A673 (cell line): ENCODE measurements at regions not wholly inside any gene's neighbourhood (a gene's known extent, or its start where the extent isn't known, plus 50 kb on each side); places are given as distances from the start of the nearest gene placed in this dataset.
A peak's percentile ranks its signal among the peaks of the same experiment; 100 is the strongest.

Experiments used
- BruUV-seq: library from RNA; stranded (reverse); fragments of 400-500 nt; replicated peaks from 2 replicates; lab custom pipeline; 2021; lab: Mats Ljungman, UMichigan
- CTCF ChIA-PET: fragments of 300-600 bp; sonication (Branson Sonifier 250); formaldehyde crosslinking; loops from one replicate; lab custom pipeline; 2022; ENCODE audit warnings: antibody characterized with exemption; lab: Charles Lee
- POLR2A ChIA-PET: fragments of 300-600 bp; sonication (Branson Sonifier 250); formaldehyde crosslinking; loops from one replicate; lab custom pipeline; 2022; ENCODE audit warnings: antibody characterized with exemption; ENCODE audit not compliant: low non-redundant PET; lab: Charles Lee
- DNase-seq: peaks from one replicate; pipeline ENCODE4 v3.0.0-alpha.2; 2015; ENCODE audit warnings: low spot score
- H3K27ac ChIP-seq: fragments of 200-600 bp; sonication (generic); 2 replicates; pipeline ENCODE4 v1.5.1; 2016; ENCODE audit warnings: mixed run types, low read depth, mild to moderate bottlenecking, mixed read lengths, antibody characterized with exemption, low read length; ENCODE audit not compliant: poor library complexity, severe bottlenecking
- H3K27me3 ChIP-seq: fragments of 200-600 bp; sonication (generic); replicated peaks from 2 replicates; pipeline ENCODE4 v1.6.1; 2017; ENCODE audit warnings: mixed run types, low read depth, mild to moderate bottlenecking, mixed read lengths, antibody characterized with exemption, low read length; ENCODE audit not compliant: insufficient read depth, poor library complexity
- H3K36me3 ChIP-seq: fragments of 200-600 bp; sonication (generic); 2 replicates; pipeline ENCODE4 v1.6.1; 2016; ENCODE audit warnings: mixed run types, mild to moderate bottlenecking, mixed read lengths, antibody characterized with exemption, low read length; ENCODE audit not compliant: insufficient read depth, poor library complexity, severe bottlenecking
- H3K4me1 ChIP-seq: fragments of 200-600 bp; sonication (generic); 2 replicates; pipeline ENCODE4 v1.6.1; 2017; ENCODE audit warnings: mixed run types, mild to moderate bottlenecking, mixed read lengths, antibody characterized with exemption, low read length; ENCODE audit not compliant: insufficient read depth, poor library complexity, severe bottlenecking
- H3K4me3 ChIP-seq: fragments of 200-600 bp; sonication (generic); 2 replicates; pipeline ENCODE4 v1.5.1; 2016; ENCODE audit warnings: low read depth, mixed run types, mild to moderate bottlenecking, mixed read lengths, low read length; ENCODE audit not compliant: poor library complexity, severe bottlenecking
- H3K9me3 ChIP-seq: fragments of 200-600 bp; sonication (generic); 2 replicates; pipeline ENCODE4 v1.6.1; 2016; ENCODE audit warnings: mixed run types, low read depth, mild to moderate bottlenecking, mixed read lengths, antibody characterized with exemption, low read length; ENCODE audit not compliant: poor library complexity, severe bottlenecking
- CTCF ChIP-seq: fragments of 300-800, 200-600 bp; sonication (generic); conservative IDR thresholded peaks from 2 replicates; pipeline ENCODE4 v1.5.1; 2017; ENCODE audit warnings: low read depth, mild to moderate bottlenecking, antibody characterized with exemption, low read length, moderate library complexity, mixed read lengths
- EZH2 ChIP-seq: fragments of 200-600 bp; sonication (generic); IDR thresholded peaks from 2 replicates; pipeline ENCODE4 v1.6.1; 2017; ENCODE audit warnings: borderline replicate concordance, low read depth, mild to moderate bottlenecking, mixed read lengths, antibody characterized with exemption, low read length; ENCODE audit not compliant: poor library complexity, severe bottlenecking
- intact Hi-C: fragments of 100-400 bp; cut with micrococcal nuclease; formaldehyde crosslinking; loops from one replicate; pipeline ENCODE4 v1.10.0; 2022; ENCODE audit not compliant: unreplicated experiment

DNA sequence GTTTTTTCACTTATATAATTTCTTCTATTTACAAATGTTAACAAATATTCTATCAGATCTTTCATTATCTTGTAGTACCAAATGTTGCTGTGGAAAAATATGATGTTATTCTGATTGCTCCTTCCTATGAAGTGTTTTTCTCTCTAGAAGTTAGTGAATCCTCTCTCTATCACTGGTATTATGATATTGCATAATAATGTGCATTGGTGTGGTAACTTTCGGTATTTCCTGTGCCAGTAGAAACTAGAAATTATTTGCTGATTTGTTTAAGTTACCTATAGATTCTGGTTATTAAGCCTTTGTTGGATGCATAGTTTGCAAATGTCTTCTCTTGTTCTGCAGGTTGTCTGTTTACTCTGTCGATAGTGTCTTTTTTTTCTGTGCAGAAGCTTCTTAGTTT lies 342.5 kb downstream of the CENPW start:
- ChIA-PET CTCF (no interaction called here), POLR2A (no interaction called here)
- H3K27me3 ChIP-seq: no peaks in the 10 kb centered on the region
- H3K36me3 ChIP-seq: no peaks in the 10 kb centered on the region
- DNase-seq: peak; percentile 7
- H3K4me1 ChIP-seq: no peaks in the 10 kb centered on the region
- H3K4me3 ChIP-seq: no peak overlapping the region
- TF ChIP-seq EZH2 (no peak), CTCF (no peak)
- BruUV-seq: no TSS peak
- H3K9me3 ChIP-seq: no peaks in the 10 kb centered on the region
- no peak overlapping the region for H3K27ac ChIP-seq
- intact Hi-C loops: no loop called here

GRCh38 chr6:126685182-126685581 lies 345.3 kb downstream of the CENPW start:
- H3K27me3 ChIP-seq: no peaks in the 10 kb centered on the region
- H3K27ac ChIP-seq: no peak overlapping the region
- no peaks in the 10 kb centered on the region for H3K4me1 ChIP-seq
- intact Hi-C loops: no loop called here
- H3K36me3 ChIP-seq: no peaks in the 10 kb centered on the region
- BruUV-seq: no TSS peak
- TF ChIP-seq EZH2 (no peak), CTCF (no peak)
- no peak overlapping the region for H3K4me3 ChIP-seq
- no peak for DNase-seq
- CTCF ChIA-PET: no interaction called here
- POLR2A ChIA-PET: no interaction called here
- no peaks in the 10 kb centered on the region for H3K9me3 ChIP-seq

DNA sequence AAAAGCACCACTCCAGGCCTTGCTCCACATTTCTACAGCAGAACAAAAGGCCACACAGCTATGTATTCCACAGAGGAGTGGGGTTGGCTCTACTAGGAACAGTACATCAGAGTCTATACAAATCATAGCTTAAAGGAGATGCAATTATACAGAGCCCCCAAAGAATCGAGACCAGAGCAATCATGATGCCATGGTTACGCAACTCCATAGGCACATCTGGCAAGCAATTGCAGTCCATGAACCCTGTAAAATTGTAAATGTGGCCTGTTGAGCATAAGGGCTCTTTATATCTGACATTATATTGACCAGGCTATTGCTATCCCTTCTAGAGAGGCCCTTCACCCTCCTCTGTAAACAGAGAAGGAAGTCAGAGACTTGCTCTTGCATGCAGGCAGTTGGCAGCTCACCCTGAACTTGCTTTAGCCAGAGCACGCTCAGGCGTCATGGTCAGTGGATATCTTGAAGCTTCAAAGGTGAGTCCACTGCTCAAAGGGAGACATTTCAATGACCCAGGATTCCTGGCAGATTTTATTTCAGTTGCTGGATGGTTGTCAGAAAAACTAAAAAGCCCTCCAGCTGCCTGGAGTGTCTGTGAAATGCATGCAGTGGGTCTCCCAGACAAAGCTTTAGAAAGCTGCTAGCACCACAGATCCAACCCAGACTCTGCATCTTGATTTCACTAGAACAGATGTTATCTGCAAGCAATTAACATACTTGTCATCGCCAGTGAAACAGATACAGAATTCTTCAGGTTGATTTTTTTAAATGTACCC lies 357.2 kb downstream of the CENPW start:
- Histone ChIP-seq H3K36me3 (no peaks in the 10 kb centered on the region), H3K9me3 (no peaks in the 10 kb centered on the region), H3K4me1 (no peaks in the 10 kb centered on the region), H3K27ac (no peak overlapping the region), H3K27me3 (no peaks in the 10 kb centered on the region), H3K4me3 (no peak overlapping the region)
- BruUV-seq: no TSS peak
- DNase-seq: peak; percentile 22
- TF ChIP-seq EZH2 (no peak), CTCF (no peak)
- ChIA-PET POLR2A (no interaction called here), CTCF (no interaction called here)
- intact Hi-C loops: no loop called here
